Endothelial cell of umbilical vein (primary cell): ENCODE measurements at regions not wholly inside any gene's neighbourhood (a gene's known extent, or its start where the extent isn't known, plus 50 kb on each side); places are given as distances from the start of the nearest gene placed in this dataset.

Experiments used
- EZH2 ChIP-seq: IDR thresholded peaks from 2 replicates; pipeline ENCODE4 v1.6.1; 2012; ENCODE audit warnings: borderline replicate concordance, low read depth, mild to moderate bottlenecking, moderate library complexity, low read length, inconsistent platforms; ENCODE audit not compliant: severe bottlenecking
- MYC ChIP-seq: IDR thresholded peaks from one replicate; pipeline ENCODE4 v1.6.1; 2011; ENCODE audit warnings: mild to moderate bottlenecking, low read depth, low read length
- TF ChIP-seq, protein P1 (sequence below), 2 donors: IDR thresholded peaks; 1 replicate in 1 of 2; 2 replicates in 1 of 2; pipeline ENCODE4 v1.5.1; 2011; ENCODE audit warnings: low read length in 2 of 2, mild to moderate bottlenecking in 2 of 2, moderate library complexity in 2 of 2, control low read depth in 1 of 2, inconsistent platforms in 1 of 2, low read depth in 1 of 2; ENCODE audit not compliant: insufficient read depth in 1 of 2; ENCODE audit errors: extremely low read depth in 1 of 2

DNA sequence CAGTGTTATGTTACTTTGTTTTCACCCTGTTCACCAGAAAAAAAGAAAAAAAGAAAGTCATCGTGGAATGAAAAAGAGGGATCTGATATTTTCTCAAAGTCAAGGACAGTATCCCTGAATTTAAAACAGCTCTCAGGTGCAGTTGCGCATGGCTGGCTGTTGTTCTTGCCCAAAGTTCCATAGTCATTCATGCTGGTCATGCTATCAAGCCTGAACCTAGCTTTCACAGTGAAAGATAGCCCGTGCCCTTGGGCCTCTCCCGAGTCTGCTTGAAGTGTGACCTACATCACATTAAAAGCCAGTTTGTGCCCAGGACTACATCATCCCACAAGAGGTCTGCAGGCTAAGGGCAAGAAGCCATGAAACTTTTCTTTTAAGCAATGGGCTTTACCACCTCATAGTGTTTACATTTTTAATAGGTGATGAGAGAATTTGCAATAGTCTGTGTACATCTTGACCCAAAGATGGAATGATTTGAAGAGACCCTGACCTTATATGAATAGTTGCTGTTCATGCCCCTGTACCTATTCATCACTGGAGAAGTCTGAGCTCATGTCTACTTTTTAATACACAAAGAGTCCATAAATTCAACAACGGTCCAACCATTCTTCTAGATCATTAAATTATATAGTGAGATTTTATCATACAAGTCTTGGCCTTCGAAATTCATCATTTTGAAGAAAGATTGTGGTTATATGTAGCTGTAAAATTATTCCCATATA is 522.5 kb upstream of the MCTP2 start:
- TF ChIP-seq, protein P1, sequence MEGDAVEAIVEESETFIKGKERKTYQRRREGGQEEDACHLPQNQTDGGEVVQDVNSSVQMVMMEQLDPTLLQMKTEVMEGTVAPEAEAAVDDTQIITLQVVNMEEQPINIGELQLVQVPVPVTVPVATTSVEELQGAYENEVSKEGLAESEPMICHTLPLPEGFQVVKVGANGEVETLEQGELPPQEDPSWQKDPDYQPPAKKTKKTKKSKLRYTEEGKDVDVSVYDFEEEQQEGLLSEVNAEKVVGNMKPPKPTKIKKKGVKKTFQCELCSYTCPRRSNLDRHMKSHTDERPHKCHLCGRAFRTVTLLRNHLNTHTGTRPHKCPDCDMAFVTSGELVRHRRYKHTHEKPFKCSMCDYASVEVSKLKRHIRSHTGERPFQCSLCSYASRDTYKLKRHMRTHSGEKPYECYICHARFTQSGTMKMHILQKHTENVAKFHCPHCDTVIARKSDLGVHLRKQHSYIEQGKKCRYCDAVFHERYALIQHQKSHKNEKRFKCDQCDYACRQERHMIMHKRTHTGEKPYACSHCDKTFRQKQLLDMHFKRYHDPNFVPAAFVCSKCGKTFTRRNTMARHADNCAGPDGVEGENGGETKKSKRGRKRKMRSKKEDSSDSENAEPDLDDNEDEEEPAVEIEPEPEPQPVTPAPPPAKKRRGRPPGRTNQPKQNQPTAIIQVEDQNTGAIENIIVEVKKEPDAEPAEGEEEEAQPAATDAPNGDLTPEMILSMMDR (IDR thresholded peaks at IDR 0.05; ENCODE audit: extremely low read depth in 1 of 2, insufficient read depth in 1 of 2, low read depth in 1 of 2, low read length in 2 of 2): no peak
- TF ChIP-seq EZH2 (no peak), MYC (no peak)
